Thyroid gland (tissue), 4 donors: ENCODE measurements at regions not wholly inside any gene's neighbourhood (a gene's known extent, or its start where the extent isn't known, plus 50 kb on each side); places are given as distances from the start of the nearest gene placed in this dataset. TPM values are rescaled to one million over a fixed set of nuclear protein-coding genes. Genes with fewer than 3 reads are reported as not detected.
"Not testable (repeated sequence)": the region's sequence is repeated elsewhere in the genome, so short reads cannot be mapped to it uniquely, and the experiment has no call there.

Source experiments
- DNase-seq, 2 donors: peaks; one replicate each; pipeline ENCODE4 v3.0.0-alpha.2; 2019
- H3K27ac ChIP-seq, 3 donors: fragments of 200-600 bp; sonication (generic); 1 replicate in 2 of 3; 2 replicates in 1 of 3; pipeline ENCODE4 v1.5.1; 2016 to 2019; ENCODE audit warnings: mild to moderate bottlenecking in 1 of 3, moderate library complexity in 1 of 3
- H3K27me3 ChIP-seq: fragments of 200-600 bp; sonication (generic); one replicate; pipeline ENCODE4 v1.5.1; 2019
- H3K36me3 ChIP-seq, 2 donors: fragments of 200-600 bp; sonication (generic); one replicate each; pipeline ENCODE4 v1.5.1; 2016 to 2019
- H3K4me1 ChIP-seq, 2 donors: fragments of 200-600 bp; sonication (generic); one replicate each; pipeline ENCODE4 v1.5.1; 2017 to 2019
- H3K4me3 ChIP-seq, 3 donors: fragments of 200-600 bp; sonication (generic); replicated peaks in 1 of 3; 1 replicate in 2 of 3; 2 replicates in 1 of 3; pipeline ENCODE4 v1.5.1; 2016; ENCODE audit warnings: mild to moderate bottlenecking in 1 of 3
- H3K9me3 ChIP-seq: fragments of 200-600 bp; sonication (generic); one replicate; pipeline ENCODE4 v1.5.1; 2017
- WGBS, 2 donors: methylation state at CpG; one replicate each; pipeline ENCODE4 v1.1.5; 2017; 5-methylcytosine and 5-hydroxymethylcytosine counted together
- intact Hi-C: fragments of 100-400 bp; cut with DNase I; formaldehyde crosslinking; loops from one replicate; pipeline ENCODE4 v1.15.1; 2023
- microRNA-seq: library from miRNA; unstranded; fragments of <30 nt; microRNA quantifications from one replicate; pipeline ENCODE4, GENCODE V29; 2016
- small RNA-seq: library from RNA; depleted of rRNA; stranded (forward); fragments of <200 nt; gene quantifications from one replicate; pipeline ENCODE3, GENCODE V24; 2016

DNA sequence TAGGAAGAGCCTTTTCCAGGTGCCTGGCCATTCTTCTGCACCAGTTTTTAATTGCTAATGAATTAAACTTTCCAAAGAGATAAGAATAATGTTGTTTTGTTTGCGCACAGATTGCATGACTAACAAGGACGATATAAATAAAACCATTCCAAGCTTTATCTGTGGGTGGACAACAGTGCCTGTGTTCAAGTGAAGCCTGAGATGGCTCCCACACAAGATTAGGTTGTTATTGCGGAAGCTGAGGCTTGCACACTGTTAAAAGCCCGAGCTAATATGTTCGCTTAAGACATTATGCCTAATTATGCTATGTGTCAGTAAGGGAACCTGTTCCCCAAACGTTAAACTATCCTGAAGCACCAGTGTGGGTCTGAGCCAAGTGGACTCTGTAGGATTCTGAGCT, 58.5 kb upstream of the NBPF11 start:
- intact Hi-C loops, H3K4me3 ChIP-seq, DNase-seq, H3K27me3 ChIP-seq, H3K4me1 ChIP-seq, H3K27ac ChIP-seq, H3K36me3 ChIP-seq, H3K9me3 ChIP-seq: not testable (repeated sequence)
- no CpG with 5 or more reads among the region's 6 CpGs for WGBS, 2 donors

DNA sequence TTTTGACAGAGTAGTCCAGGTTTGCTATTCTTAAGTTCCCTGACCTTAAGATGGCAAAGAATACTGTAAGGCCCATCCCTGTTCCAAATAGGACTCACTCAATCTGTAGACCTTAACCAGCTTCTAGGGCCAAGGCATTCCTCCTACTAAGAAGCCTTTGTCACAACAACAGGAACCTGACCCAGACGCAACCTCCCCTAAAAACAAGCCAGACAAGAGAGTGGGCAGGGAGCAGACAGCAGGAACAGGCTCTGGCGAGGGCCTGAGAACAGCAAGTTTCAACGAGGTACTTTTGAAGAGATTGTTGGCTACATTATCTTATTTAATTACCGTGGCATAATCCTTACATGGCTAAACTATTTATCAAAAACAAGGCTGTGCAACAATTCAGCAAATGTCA, 58.1 kb upstream of the NBPF11 start:
- H3K4me1 ChIP-seq, DNase-seq, H3K36me3 ChIP-seq, H3K4me3 ChIP-seq, H3K27ac ChIP-seq, H3K9me3 ChIP-seq, intact Hi-C loops, H3K27me3 ChIP-seq: not testable (repeated sequence)
- no CpG with 5 or more reads among the region's 4 CpGs for WGBS, 2 donors

GRCh38 chr1:148202013-148202412, 49.9 kb upstream of the NBPF11 start:
- WGBS, 2 donors = no CpG with 5 or more reads among the region's 6 CpGs
- H3K27ac ChIP-seq, H3K9me3 ChIP-seq, H3K27me3 ChIP-seq, H3K4me3 ChIP-seq, intact Hi-C loops, H3K4me1 ChIP-seq, DNase-seq, H3K36me3 ChIP-seq: not testable (repeated sequence)

Small RNA genes lying in the stretch of these regions (microRNA-seq; reads per million reads assigned to microRNA genes)
- not detected for gene MIR5087
- not detected for gene MIR6077

Small RNA genes lying in the stretch of these regions (small RNA-seq; reads per million reads assigned to genes)
- gene AC239809.1 (not detected), gene MIR6077 (not detected), gene RF00019 (not detected), gene RNU1-120P (not detected), gene RNU1-122P (not detected), gene RNU1-13P (not detected), gene RNVU1-1 (not detected), gene RNVU1-2 (not detected), gene RNVU1-3 (not detected)
